Vagina (tissue), 2 donors: ENCODE measurements at regions not wholly inside any gene's neighbourhood (a gene's known extent, or its start where the extent isn't known, plus 50 kb on each side); places are given as distances from the start of the nearest gene placed in this dataset.

Source experiments
- POLR2AphosphoS5 ChIP-seq, 2 donors: sonication (generic); formaldehyde crosslinking; IDR thresholded peaks; one replicate each; pipeline ENCODE4 v1.9.0; 2017; ENCODE audit warnings: antibody characterized with exemption in 2 of 2, mild to moderate bottlenecking in 2 of 2, low read depth in 1 of 2; ENCODE audit not compliant: insufficient read depth in 1 of 2
- TF ChIP-seq, protein P1 (sequence below), 3 experiments: fragments of 450-650 bp in 2 of 3; fragments of 200-600 bp in 1 of 3; sonication (generic) in 1 of 3; IDR thresholded peaks; one replicate each; pipeline ENCODE4 v1.5.1; 2017 to 2019; ENCODE audit warnings: antibody characterized with exemption in 3 of 3, mild to moderate bottlenecking in 2 of 3, moderate library complexity in 2 of 3

DNA sequence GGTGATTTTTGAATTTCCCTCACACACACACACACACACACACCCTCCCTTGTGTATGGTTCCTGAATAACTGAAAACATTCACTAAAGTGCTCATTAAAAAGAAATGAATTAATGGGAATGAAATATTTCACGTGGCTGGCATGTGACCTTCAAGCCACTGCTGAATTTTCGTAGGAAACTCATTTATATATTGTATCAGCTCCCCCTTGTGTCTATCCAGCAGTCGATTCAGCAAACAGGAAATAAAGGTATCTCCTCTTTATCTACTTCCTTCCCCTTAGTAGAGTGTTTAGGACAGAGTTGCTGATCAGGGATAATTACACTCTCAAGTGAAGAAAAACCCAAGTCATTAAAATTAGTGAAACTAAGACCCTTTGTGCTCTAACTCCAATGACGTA lies 912.6 kb upstream of the LCORL start:
- TF ChIP-seq, protein P1, sequence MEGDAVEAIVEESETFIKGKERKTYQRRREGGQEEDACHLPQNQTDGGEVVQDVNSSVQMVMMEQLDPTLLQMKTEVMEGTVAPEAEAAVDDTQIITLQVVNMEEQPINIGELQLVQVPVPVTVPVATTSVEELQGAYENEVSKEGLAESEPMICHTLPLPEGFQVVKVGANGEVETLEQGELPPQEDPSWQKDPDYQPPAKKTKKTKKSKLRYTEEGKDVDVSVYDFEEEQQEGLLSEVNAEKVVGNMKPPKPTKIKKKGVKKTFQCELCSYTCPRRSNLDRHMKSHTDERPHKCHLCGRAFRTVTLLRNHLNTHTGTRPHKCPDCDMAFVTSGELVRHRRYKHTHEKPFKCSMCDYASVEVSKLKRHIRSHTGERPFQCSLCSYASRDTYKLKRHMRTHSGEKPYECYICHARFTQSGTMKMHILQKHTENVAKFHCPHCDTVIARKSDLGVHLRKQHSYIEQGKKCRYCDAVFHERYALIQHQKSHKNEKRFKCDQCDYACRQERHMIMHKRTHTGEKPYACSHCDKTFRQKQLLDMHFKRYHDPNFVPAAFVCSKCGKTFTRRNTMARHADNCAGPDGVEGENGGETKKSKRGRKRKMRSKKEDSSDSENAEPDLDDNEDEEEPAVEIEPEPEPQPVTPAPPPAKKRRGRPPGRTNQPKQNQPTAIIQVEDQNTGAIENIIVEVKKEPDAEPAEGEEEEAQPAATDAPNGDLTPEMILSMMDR (IDR thresholded peaks at IDR 0.05): no peak
- no peak for TF ChIP-seq POLR2AphosphoS5 (IDR thresholded peaks at IDR 0.05; ENCODE audit: insufficient read depth in 1 of 2, low read depth in 1 of 2)
